ENCODE measurements at regions not wholly inside any gene's neighbourhood (a gene's known extent, or its start where the extent isn't known, plus 50 kb on each side); places are given as distances from the start of the nearest gene placed in this dataset. TPM values are rescaled to one million over a fixed set of nuclear protein-coding genes. Genes with fewer than 3 reads are reported as not detected.
A peak's percentile ranks its signal among the peaks of the same experiment; 100 is the strongest.

DNA sequence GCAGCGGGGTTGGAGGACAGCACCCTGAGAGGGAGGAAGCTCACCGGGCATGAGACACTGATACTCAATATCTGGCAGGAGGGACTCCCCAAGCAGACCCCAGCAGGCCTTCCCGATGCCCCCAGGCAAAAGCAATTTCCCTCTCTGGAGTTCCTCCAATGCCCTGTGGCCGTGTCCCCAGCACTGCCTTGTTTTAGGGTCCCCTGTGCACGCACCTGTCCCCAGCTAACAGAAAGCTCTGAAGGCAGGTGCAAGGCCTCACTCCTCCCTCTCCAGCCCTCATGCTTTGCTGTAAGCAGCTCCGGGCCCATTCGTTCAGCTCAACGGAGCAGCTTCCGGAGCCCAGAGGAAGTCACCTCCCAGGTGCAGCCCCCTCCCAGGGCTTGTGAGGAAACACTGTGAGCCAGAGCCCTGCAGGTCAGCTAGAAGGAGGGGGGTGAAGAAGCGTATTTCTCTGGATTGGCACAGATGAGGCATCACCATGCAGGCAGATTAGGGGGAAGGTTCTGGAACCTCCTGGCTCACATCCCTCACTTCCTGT lies 50.3 kb upstream of the ID2 start:
- no peaks in the 10 kb centered on the region for H3K79me2 ChIP-seq (ENCODE audit: insufficient read depth, low read length)
- no peak for TF ChIP-seq CTCF (IDR thresholded peaks at IDR 0.05)
- peak overlapping the region; percentile 22 for H2AFZ ChIP-seq (ENCODE audit: insufficient read depth, low read depth, low read length, poor library complexity, severe bottlenecking)
- intact Hi-C loops (cut with micrococcal nuclease): loop anchor here in 1 of 2 donors (5.0 kb wide), 1 partner anchor 36 kb away; no protein-coding TSS in a partner anchor
- no peak overlapping the region for H3K27ac ChIP-seq (ENCODE audit: low read depth in 1 of 2, low read length in 2 of 2)
- Mint-ChIP-seq H3K27me3 (ENCODE audit: low read depth in 3 of 3) (peaks cover 2 to 8% (median 4%) of the 10 kb centered on the region in 3 donors), H3K4me3 (no peak overlapping the region), H3K27ac (no peak overlapping the region), H3K36me3 (no peaks in the 10 kb centered on the region), H3K9me3 (no peaks in the 10 kb centered on the region), H3K4me1 (peaks cover 11% of the 10 kb centered on the region)
- H3K4me3 ChIP-seq (replicated peaks in 1 of 3; ENCODE audit: low read depth in 2 of 3, low read length in 3 of 3): no peak overlapping the region
- no peak overlapping the region for H3K9ac ChIP-seq (ENCODE audit: insufficient read depth, low read length, poor library complexity, severe bottlenecking)
- no peak overlapping the region for H3K4me2 ChIP-seq (replicated peaks; ENCODE audit: extremely low read depth, low read length, poor library complexity, severe bottlenecking)
- H3K27me3 ChIP-seq (ENCODE audit: control insufficient read depth in 2 of 2, insufficient read depth in 2 of 2, low read length in 2 of 2): no peaks in the 10 kb centered on the region
- H4K20me1 ChIP-seq (ENCODE audit: insufficient read depth, low read length): no peaks in the 10 kb centered on the region
- H3K9me3 ChIP-seq (replicated peaks in 1 of 2; ENCODE audit: control insufficient read depth in 1 of 2, insufficient read depth in 1 of 2, low read length in 2 of 2): no peaks in the 10 kb centered on the region
- no peaks in the 10 kb centered on the region for H3K4me1 ChIP-seq (ENCODE audit: control insufficient read depth in 1 of 2, insufficient read depth in 2 of 2, low read length in 2 of 2)
- 71% methylated on average over 6 of the region's 10 CpGs for WGBS (ENCODE audit: insufficient coverage)
- DNase-seq: no peak
- no peaks in the 10 kb centered on the region for H3K36me3 ChIP-seq (replicated peaks in 1 of 2; ENCODE audit: control insufficient read depth in 1 of 2, insufficient read depth in 2 of 2, low read length in 2 of 2)

Small RNA genes in the stretch of these regions (small RNA-seq; reads per million reads assigned to genes)
- gene AC092580.3 (ENCODE audit: insufficient read length, low read depth): not detected
- not detected for gene RNU6ATAC37P (ENCODE audit: insufficient read length, low read depth)
- not detected for gene SNRPEP5 (ENCODE audit: insufficient read length, low read depth)

Data from CD14-positive monocyte (primary cell).